Prostate gland (tissue), 2 donors: ENCODE measurements at regions not wholly inside any gene's neighbourhood (a gene's known extent, or its start where the extent isn't known, plus 50 kb on each side); places are given as distances from the start of the nearest gene placed in this dataset.

Experiments
- DNase-seq: peaks from one replicate; pipeline ENCODE4 v3.0.0-alpha.2; 2019; ENCODE audit warnings: low spot score
- H3K27ac ChIP-seq, 2 donors: fragments of 200-600 bp; sonication (generic); 2 replicates each; pipeline ENCODE4 v1.5.1; 2017 to 2019
- H3K27me3 ChIP-seq: fragments of 200-600 bp; sonication (generic); replicated peaks from 2 replicates; pipeline ENCODE4 v1.5.1; 2019; ENCODE audit not compliant: insufficient read depth
- H3K36me3 ChIP-seq, 2 donors: fragments of 200-600 bp; sonication (generic); 1 replicate in 1 of 2; 2 replicates in 1 of 2; pipeline versions ENCODE4 v1.5.1 to v1.8.1; 2017 to 2019
- H3K4me1 ChIP-seq: fragments of 200-600 bp; sonication (generic); replicated peaks from 2 replicates; pipeline ENCODE4 v1.5.1; 2019
- H3K4me3 ChIP-seq, 2 donors: fragments of 200-600 bp; sonication (generic); 2 replicates each; pipeline ENCODE4 v1.5.1; 2017 to 2019
- H3K9me3 ChIP-seq: fragments of 200-600 bp; sonication (generic); 2 replicates; pipeline ENCODE4 v1.5.1; 2017
- CTCF ChIP-seq, 4 experiments: fragments of 200-600 bp in 2 of 4; fragments of 450-650 bp in 2 of 4; sonication (generic) in 2 of 4; IDR thresholded peaks; 1 replicate in 3 of 4; 2 replicates in 1 of 4; pipeline ENCODE4 v1.5.1; 2016 to 2019; ENCODE audit warnings: antibody characterized with exemption in 4 of 4, mild to moderate bottlenecking in 2 of 4, moderate library complexity in 2 of 4
- POLR2A ChIP-seq: fragments of 450-650 bp; IDR thresholded peaks from one replicate; pipeline ENCODE4 v1.6.1; 2016; ENCODE audit warnings: antibody characterized with exemption, mild to moderate bottlenecking
- POLR2AphosphoS5 ChIP-seq: sonication (generic); formaldehyde crosslinking; IDR thresholded peaks from one replicate; pipeline ENCODE4 v1.6.1; 2017; ENCODE audit warnings: antibody characterized with exemption
- WGBS: methylation state at CpG from one replicate; pipeline ENCODE4 v1.1.5; 2018; 5-methylcytosine and 5-hydroxymethylcytosine counted together
- intact Hi-C: fragments of 100-400 bp; cut with DNase I; formaldehyde crosslinking; loops from one replicate; pipeline ENCODE4 v1.14.2; 2022

- H3K27ac ChIP-seq, result no peak overlapping the region
- no peaks in the 10 kb centered on the region for H3K4me1 ChIP-seq
- H3K9me3 ChIP-seq, result no peaks in the 10 kb centered on the region
- DNase-seq, result no peak
- no peaks in the 10 kb centered on the region for H3K36me3 ChIP-seq
- H3K27me3 ChIP-seq, result no peaks in the 10 kb centered on the region
- intact Hi-C loops, result no loop called here
- no peak for TF ChIP-seq POLR2AphosphoS5
- no peak for TF ChIP-seq CTCF (IDR thresholded peaks at IDR 0.05)
- no peak for TF ChIP-seq POLR2A
- no peak overlapping the region for H3K4me3 ChIP-seq
Measured at GRCh38 chr11:82246926-82247325, 486.7 kb downstream of the FAM181B start.

GRCh38 chr11:82239498-82239897 is 494.2 kb downstream of the FAM181B start:
- no peak for TF ChIP-seq CTCF (IDR thresholded peaks at IDR 0.05)
- TF ChIP-seq POLR2AphosphoS5, result no peak
- TF ChIP-seq POLR2A, result no peak
- WGBS, result 86% methylated on average over 5 of the region's 5 CpGs
- intact Hi-C loops, result no loop called here

GRCh38 chr11:82234256-82234655 is 499.4 kb downstream of the FAM181B start:
- no peak overlapping the region for H3K27ac ChIP-seq
- H3K4me3 ChIP-seq, result no peak overlapping the region
- H3K9me3 ChIP-seq, result no peaks in the 10 kb centered on the region
- H3K36me3 ChIP-seq, result no peaks in the 10 kb centered on the region
- intact Hi-C loops, result no loop called here
- 41% methylated on average over 1 of the region's 1 CpG for WGBS
- DNase-seq, result no peak
- H3K4me1 ChIP-seq, result no peaks in the 10 kb centered on the region
- H3K27me3 ChIP-seq, result no peaks in the 10 kb centered on the region
- TF ChIP-seq POLR2A (no peak), POLR2AphosphoS5 (no peak), CTCF (IDR thresholded peaks at IDR 0.05) (no peak)

More at GRCh38 chr11:82239498-82239897, 494.2 kb downstream of the FAM181B start:
- H3K4me3 ChIP-seq, result no peak overlapping the region
- no peak overlapping the region for H3K27ac ChIP-seq
- no peaks in the 10 kb centered on the region for H3K36me3 ChIP-seq
- H3K4me1 ChIP-seq, result no peaks in the 10 kb centered on the region
- DNase-seq, result no peak
- H3K27me3 ChIP-seq, result no peaks in the 10 kb centered on the region
- H3K9me3 ChIP-seq, result no peaks in the 10 kb centered on the region

- no peaks in the 10 kb centered on the region for H3K9me3 ChIP-seq
- no peaks in the 10 kb centered on the region for H3K27me3 ChIP-seq
- H3K36me3 ChIP-seq, result no peaks in the 10 kb centered on the region
- no peak overlapping the region for H3K27ac ChIP-seq
- whole genome bisulfite sequencing, result 100% methylated on average over 1 of the region's 1 CpG
- intact Hi-C loops, result no loop called here
- no peaks in the 10 kb centered on the region for H3K4me1 ChIP-seq
- DNase-seq, result no peak
- TF ChIP-seq POLR2A (no peak), POLR2AphosphoS5 (no peak), CTCF (IDR thresholded peaks at IDR 0.05) (no peak)
- no peak overlapping the region for H3K4me3 ChIP-seq
Measured at GRCh38 chr11:82233201-82233600, 500.5 kb downstream of the FAM181B start.

- H3K4me3 ChIP-seq, result no peak overlapping the region
- intact Hi-C loops, result no loop called here
- H3K4me1 ChIP-seq, result no peaks in the 10 kb centered on the region
- no peak for DNase-seq
- H3K27ac ChIP-seq, result no peak overlapping the region
- H3K27me3 ChIP-seq, result no peaks in the 10 kb centered on the region
- no peaks in the 10 kb centered on the region for H3K9me3 ChIP-seq
- TF ChIP-seq CTCF (IDR thresholded peaks at IDR 0.05), result peak in 2 of 4 experiments; percentile 6 to 18
- no peak for TF ChIP-seq POLR2A
- TF ChIP-seq POLR2AphosphoS5, result no peak
- H3K36me3 ChIP-seq, result no peaks in the 10 kb centered on the region
Measured at GRCh38 chr11:82229341-82229740, 504.3 kb downstream of the FAM181B start.
